ENCODE measurements at regions not wholly inside any gene's neighbourhood (a gene's known extent, or its start where the extent isn't known, plus 50 kb on each side); places are given as distances from the start of the nearest gene placed in this dataset.

GRCh38 chr2:59985923-59986322 is 567.5 kb downstream of the BCL11A start (continued):
- no peak for TF ChIP-seq ESRRG (CRISPR knock-in tag; IDR thresholded peaks at IDR 0.05)
- no peak for TF ChIP-seq BACH2 (CRISPR knock-in tag; IDR thresholded peaks at IDR 0.05; ENCODE audit: borderline replicate concordance)
- no peak for TF ChIP-seq TCF4 (CRISPR knock-in tag; IDR thresholded peaks at IDR 0.05; ENCODE audit: borderline replicate concordance)
- TF ChIP-seq TOX (CRISPR knock-in tag; IDR thresholded peaks at IDR 0.05; ENCODE audit: borderline replicate concordance): no peak
- TF ChIP-seq RARB (CRISPR knock-in tag; IDR thresholded peaks at IDR 0.05): no peak
- no peak for TF ChIP-seq ZNF8 (CRISPR knock-in tag; IDR thresholded peaks at IDR 0.05)
- no peak for TF ChIP-seq SNAI2 (CRISPR knock-in tag; IDR thresholded peaks at IDR 0.05)
- TF ChIP-seq CREB5 (CRISPR knock-in tag; IDR thresholded peaks at IDR 0.05; ENCODE audit: low read depth): no peak
- no peak for TF ChIP-seq CSDC2 (CRISPR knock-in tag; IDR thresholded peaks at IDR 0.05)
- no peak for TF ChIP-seq ISL1 (CRISPR knock-in tag; IDR thresholded peaks at IDR 0.05)
- no peak for TF ChIP-seq ZFP3 (CRISPR knock-in tag; IDR thresholded peaks at IDR 0.05)
- TF ChIP-seq POU6F1 (CRISPR knock-in tag; IDR thresholded peaks at IDR 0.05; ENCODE audit: borderline replicate concordance, low read depth): no peak

GRCh38 chr2:59974051-59974766 is 579.2 kb downstream of the BCL11A start:
- TF ChIP-seq CSRNP3 (CRISPR knock-in tag; IDR thresholded peaks at IDR 0.05): no peak
- TF ChIP-seq PPARA (CRISPR knock-in tag; IDR thresholded peaks at IDR 0.05; ENCODE audit: borderline replicate concordance): no peak
- no peak for TF ChIP-seq ESRRG (CRISPR knock-in tag; IDR thresholded peaks at IDR 0.05)
- no peak for TF ChIP-seq TOX (CRISPR knock-in tag; IDR thresholded peaks at IDR 0.05; ENCODE audit: borderline replicate concordance)
- TF ChIP-seq OSR1 (CRISPR knock-in tag; IDR thresholded peaks at IDR 0.05): no peak
- TF ChIP-seq ARNTL (CRISPR knock-in tag; IDR thresholded peaks at IDR 0.05; ENCODE audit: borderline replicate concordance, low read depth): no peak
- TF ChIP-seq ZNF70 (CRISPR knock-in tag; IDR thresholded peaks at IDR 0.05): no peak
- TF ChIP-seq ZNF8 (CRISPR knock-in tag; IDR thresholded peaks at IDR 0.05): no peak
- no peak for TF ChIP-seq RARB (CRISPR knock-in tag; IDR thresholded peaks at IDR 0.05)
- no peak for TF ChIP-seq TCF4 (CRISPR knock-in tag; IDR thresholded peaks at IDR 0.05; ENCODE audit: borderline replicate concordance)
- TF ChIP-seq ZNF565 (CRISPR knock-in tag; conservative IDR thresholded peaks at IDR 0.05; ENCODE audit: low read depth): no peak
- no peak for TF ChIP-seq GLIS3 (CRISPR knock-in tag; IDR thresholded peaks at IDR 0.05)
- TF ChIP-seq ZFP30 (CRISPR knock-in tag; IDR thresholded peaks at IDR 0.05): no peak
- no peak for TF ChIP-seq POU6F1 (CRISPR knock-in tag; IDR thresholded peaks at IDR 0.05; ENCODE audit: borderline replicate concordance, low read depth)
- ATAC-seq: no peak

GRCh38 chr2:59969161-59969560 is 584.3 kb downstream of the BCL11A start:
- TF ChIP-seq POU6F1 (CRISPR knock-in tag; IDR thresholded peaks at IDR 0.05; ENCODE audit: borderline replicate concordance, low read depth) (no peak), PATZ1 (CRISPR knock-in tag; IDR thresholded peaks at IDR 0.05; ENCODE audit: borderline replicate concordance) (no peak), ARNTL (CRISPR knock-in tag; IDR thresholded peaks at IDR 0.05; ENCODE audit: borderline replicate concordance, low read depth) (no peak), TCF4 (CRISPR knock-in tag; IDR thresholded peaks at IDR 0.05; ENCODE audit: borderline replicate concordance) (no peak), CSDC2 (CRISPR knock-in tag; IDR thresholded peaks at IDR 0.05) (no peak), SNAI2 (CRISPR knock-in tag; IDR thresholded peaks at IDR 0.05) (no peak), ZC3H10 (CRISPR knock-in tag; IDR thresholded peaks at IDR 0.05) (no peak), ZNF565 (CRISPR knock-in tag; conservative IDR thresholded peaks at IDR 0.05; ENCODE audit: low read depth) (no peak), ZFP30 (CRISPR knock-in tag; IDR thresholded peaks at IDR 0.05) (no peak), CSRNP3 (CRISPR knock-in tag; IDR thresholded peaks at IDR 0.05) (no peak), ISL1 (CRISPR knock-in tag; IDR thresholded peaks at IDR 0.05) (no peak)
- ATAC-seq: no peak
